GM10248 (cell line): ENCODE measurements at regions not wholly inside any gene's neighbourhood (a gene's known extent, or its start where the extent isn't known, plus 50 kb on each side); places are given as distances from the start of the nearest gene placed in this dataset.

ENCODE experiments used
- CTCF ChIA-PET: fragments of 300-600 bp; sonication (Branson Sonifier 250); formaldehyde crosslinking; extraction: SDS; loops from one replicate; lab custom pipeline; 2021; ENCODE audit warnings: antibody characterized with exemption; lab: Yijun Ruan, JAX
- POLR2A ChIA-PET: fragments of 350-650 bp; sonication (Branson Sonifier 250); formaldehyde crosslinking; extraction: SDS; loops from one replicate; lab custom pipeline; 2020; ENCODE audit warnings: antibody characterized with exemption; lab: Yijun Ruan, JAX
- DNase-seq: peaks from one replicate; pipeline ENCODE4 v3.0.0; 2012; ENCODE audit errors: extremely low spot score
- TF ChIP-seq, protein P1 (sequence below): IDR thresholded peaks from 2 replicates; pipeline ENCODE4 v1.5.1; 2012; ENCODE audit warnings: mild to moderate bottlenecking, low read depth; ENCODE audit errors: extremely low read depth, missing control alignments, control extremely low read depth

GRCh38 chrX:10855845-10856244 is 235.5 kb upstream of the MID1 start:
- ChIA-PET POLR2A (no interaction called here), CTCF (no interaction called here)
- TF ChIP-seq, protein P1, sequence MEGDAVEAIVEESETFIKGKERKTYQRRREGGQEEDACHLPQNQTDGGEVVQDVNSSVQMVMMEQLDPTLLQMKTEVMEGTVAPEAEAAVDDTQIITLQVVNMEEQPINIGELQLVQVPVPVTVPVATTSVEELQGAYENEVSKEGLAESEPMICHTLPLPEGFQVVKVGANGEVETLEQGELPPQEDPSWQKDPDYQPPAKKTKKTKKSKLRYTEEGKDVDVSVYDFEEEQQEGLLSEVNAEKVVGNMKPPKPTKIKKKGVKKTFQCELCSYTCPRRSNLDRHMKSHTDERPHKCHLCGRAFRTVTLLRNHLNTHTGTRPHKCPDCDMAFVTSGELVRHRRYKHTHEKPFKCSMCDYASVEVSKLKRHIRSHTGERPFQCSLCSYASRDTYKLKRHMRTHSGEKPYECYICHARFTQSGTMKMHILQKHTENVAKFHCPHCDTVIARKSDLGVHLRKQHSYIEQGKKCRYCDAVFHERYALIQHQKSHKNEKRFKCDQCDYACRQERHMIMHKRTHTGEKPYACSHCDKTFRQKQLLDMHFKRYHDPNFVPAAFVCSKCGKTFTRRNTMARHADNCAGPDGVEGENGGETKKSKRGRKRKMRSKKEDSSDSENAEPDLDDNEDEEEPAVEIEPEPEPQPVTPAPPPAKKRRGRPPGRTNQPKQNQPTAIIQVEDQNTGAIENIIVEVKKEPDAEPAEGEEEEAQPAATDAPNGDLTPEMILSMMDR: no peak
- no peak for DNase-seq

- ChIA-PET CTCF (interaction anchor here (1.6 kb wide), 1 partner anchor 22 kb away, joined by 3 read pairs; no protein-coding TSS in a partner anchor), POLR2A (no interaction called here)
- TF ChIP-seq, protein P1: no peak
- no peak for DNase-seq
These were observed 236.4 kb upstream of the MID1 start for GRCh38 chrX:10856797-10857196.

DNA sequence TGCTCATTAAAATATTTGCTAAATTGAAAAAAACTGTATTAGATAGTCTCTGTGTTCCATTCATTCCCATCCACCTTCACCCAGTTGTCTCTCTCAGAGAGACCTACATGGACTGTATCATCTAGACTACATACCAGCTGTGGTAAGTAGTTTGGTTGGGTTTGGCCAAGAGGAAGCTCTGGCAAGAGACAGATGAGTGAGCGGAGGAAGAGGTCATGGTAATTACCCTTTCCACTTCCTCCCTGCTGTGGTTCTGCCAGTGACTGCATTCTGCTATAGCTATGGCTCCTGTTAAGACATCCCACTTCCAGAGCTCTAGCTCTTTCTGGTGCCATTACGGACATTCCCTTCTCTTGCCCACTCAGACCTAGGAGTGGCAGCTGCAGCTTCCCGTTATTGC is 239.0 kb upstream of the MID1 start:
- DNase-seq: no peak
- ChIA-PET POLR2A (no interaction called here), CTCF (no interaction called here)
- TF ChIP-seq, protein P1: no peak

DNA sequence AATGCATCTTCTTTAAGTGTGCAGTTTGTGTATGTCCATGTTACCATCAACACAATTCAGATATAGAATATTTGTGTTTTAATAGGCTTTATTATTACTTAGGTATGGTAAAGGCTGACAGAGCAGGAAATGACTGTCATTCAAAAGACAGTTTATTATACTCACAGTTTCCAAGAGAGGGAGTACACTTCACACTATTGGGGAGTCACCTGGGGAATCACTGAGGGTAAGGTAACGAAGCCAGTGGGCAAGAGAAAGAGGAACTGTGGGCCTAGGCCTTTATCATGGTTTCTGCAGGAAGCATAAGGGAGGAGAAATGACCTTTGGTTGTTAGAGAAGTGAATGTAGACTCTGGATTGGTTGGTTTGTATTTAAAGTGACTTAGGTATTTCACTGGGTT is 235.1 kb upstream of the HCCS start:
- POLR2A ChIA-PET: no interaction called here
- peak; percentile 13 for DNase-seq
- TF ChIP-seq, protein P1: no peak
- CTCF ChIA-PET: no interaction called here

DNA sequence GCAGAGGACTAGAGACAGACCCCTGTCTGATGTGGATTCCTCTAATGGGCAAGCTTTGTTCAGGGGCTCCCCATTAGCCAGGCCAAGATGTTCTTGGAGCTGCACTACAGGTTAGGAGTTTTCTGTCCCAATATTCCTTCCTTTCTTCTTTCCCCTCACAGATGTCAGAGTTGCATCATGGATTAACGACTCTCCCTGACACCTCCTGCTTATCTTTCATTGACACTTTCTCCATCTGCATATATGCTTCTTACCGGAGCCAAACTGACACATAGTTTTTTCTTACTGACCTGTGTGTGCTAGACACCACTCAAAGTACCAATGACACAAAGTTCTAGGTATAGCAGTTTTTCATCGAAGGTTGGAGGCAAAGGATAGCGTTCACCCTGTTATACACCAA is 228.6 kb upstream of the HCCS start:
- POLR2A ChIA-PET: no interaction called here
- DNase-seq: no peak
- CTCF ChIA-PET: no interaction called here

GRCh38 chrX:10884246-10884645 is 226.9 kb upstream of the HCCS start:
- ChIA-PET POLR2A (no interaction called here), CTCF (no interaction called here)
- TF ChIP-seq, protein P1: no peak
- no peak for DNase-seq

More for the DNA sequence above, 228.6 kb upstream of the HCCS start:
- TF ChIP-seq, protein P1: no peak

DNA sequence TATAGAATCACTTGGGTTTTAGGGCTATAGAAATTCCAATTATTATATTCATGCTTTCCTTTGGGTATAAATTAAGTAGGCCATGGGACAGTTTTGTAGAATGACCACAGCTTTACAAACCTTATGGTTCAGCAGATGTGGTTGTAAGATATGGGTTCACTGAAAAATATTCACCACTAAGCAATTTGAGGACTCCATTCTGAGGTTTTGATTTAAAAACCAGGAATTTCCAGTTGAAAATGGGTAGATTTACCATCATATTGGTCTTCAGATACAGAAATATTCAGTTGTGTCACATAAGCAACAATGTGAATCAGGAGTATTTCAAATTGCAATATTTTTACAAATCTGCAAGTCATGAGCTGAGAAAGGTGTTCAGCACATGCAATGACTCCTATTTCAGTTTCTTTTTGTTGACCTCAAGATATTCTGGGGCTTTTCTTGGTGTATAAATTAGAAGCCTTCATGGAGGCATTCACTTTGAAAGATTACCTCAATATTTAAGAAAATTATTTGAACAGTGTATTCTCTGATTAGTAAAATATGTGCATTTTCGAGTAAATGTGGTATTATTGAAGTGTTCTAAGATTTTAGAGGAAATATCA is 218.4 kb upstream of the HCCS start:
- DNase-seq: no peak
- ChIA-PET POLR2A (no interaction called here), CTCF (no interaction called here)
- TF ChIP-seq, protein P1: no peak
